GM12891 (cell line): ENCODE measurements at regions not wholly inside any gene's neighbourhood (a gene's known extent, or its start where the extent isn't known, plus 50 kb on each side); places are given as distances from the start of the nearest gene placed in this dataset.

ENCODE experiments used
- DNase-seq: peaks from one replicate; pipeline ENCODE4 v3.0.0; 2011; ENCODE audit warnings: low spot score; ENCODE audit not compliant: insufficient read length
- FAIRE-seq: peaks from 2 replicates; lab custom pipeline; 2011; peaks lifted over from hg19 to GRCh38; lab: Jason Lieb, UNC
- PAX5 ChIP-seq: IDR thresholded peaks from 2 replicates; pipeline ENCODE4 v1.6.1; 2011; ENCODE audit warnings: low read length, moderate library complexity, mild to moderate bottlenecking; ENCODE audit not compliant: insufficient read depth, severe bottlenecking
- POLR2A ChIP-seq: IDR thresholded peaks from 2 replicates; pipeline ENCODE4 v1.6.1; 2011; ENCODE audit warnings: low read depth, low read length, control low read depth
- POLR2AphosphoS5 ChIP-seq: IDR thresholded peaks from 2 replicates; pipeline ENCODE4 v1.6.1; 2011; ENCODE audit warnings: low read depth, low read length, control low read depth
- POU2F2 ChIP-seq: IDR thresholded peaks from 2 replicates; pipeline ENCODE4 v1.6.1; 2011; ENCODE audit warnings: low read depth, mild to moderate bottlenecking, control low read depth, low read length, moderate library complexity
- SPI1 ChIP-seq: IDR thresholded peaks from 2 replicates; pipeline ENCODE4 v1.6.1; 2011; ENCODE audit warnings: low read depth, low read length, control low read depth
- TAF1 ChIP-seq: IDR thresholded peaks from 2 replicates; pipeline ENCODE4 v1.6.1; 2011; ENCODE audit warnings: low read depth, low read length, control low read depth

DNA sequence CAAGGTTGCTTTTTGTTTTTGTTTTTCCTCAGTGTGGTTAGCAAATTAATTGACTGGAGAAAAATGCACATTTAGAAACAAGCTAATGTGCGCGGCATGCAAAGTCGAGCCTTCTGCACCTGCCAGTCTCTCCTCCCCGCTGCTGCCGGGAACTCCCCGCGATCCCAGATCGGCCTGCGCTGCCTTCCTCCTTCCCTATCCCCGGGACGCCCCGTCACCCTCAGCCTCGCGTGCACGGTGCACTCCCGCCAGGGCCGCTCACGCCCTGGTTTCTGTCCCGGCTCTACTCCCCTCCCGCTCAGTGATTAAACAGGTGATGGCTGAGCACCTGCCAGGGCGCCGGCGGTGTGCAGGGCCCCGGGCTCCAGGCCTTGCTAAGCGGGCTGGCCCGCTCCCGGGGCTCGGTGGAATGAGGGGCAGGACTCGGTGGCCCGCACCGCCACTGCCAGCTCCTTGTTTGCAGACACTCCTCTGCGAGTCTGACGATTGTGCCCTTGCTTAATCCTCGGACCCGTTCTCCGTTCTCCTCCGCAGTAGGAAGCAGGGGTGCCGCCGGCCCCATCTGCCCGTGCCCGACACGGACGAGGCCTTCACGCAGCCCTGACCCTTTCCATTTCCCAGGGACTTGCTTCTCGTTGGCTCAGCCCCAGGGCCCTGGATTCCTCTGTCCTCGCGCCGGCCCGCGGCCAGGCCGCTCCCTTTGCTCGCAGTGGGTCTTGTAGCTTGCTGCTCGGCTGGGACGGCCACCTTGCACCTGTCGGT is 143.4 kb downstream of the TRIML1 start:
- TF ChIP-seq POLR2A (no peak), SPI1 (no peak), TAF1 (no peak), POU2F2 (no peak), POLR2AphosphoS5 (no peak), PAX5 (no peak)
- FAIRE-seq (no peak), DNase-seq (no peak)

DNA sequence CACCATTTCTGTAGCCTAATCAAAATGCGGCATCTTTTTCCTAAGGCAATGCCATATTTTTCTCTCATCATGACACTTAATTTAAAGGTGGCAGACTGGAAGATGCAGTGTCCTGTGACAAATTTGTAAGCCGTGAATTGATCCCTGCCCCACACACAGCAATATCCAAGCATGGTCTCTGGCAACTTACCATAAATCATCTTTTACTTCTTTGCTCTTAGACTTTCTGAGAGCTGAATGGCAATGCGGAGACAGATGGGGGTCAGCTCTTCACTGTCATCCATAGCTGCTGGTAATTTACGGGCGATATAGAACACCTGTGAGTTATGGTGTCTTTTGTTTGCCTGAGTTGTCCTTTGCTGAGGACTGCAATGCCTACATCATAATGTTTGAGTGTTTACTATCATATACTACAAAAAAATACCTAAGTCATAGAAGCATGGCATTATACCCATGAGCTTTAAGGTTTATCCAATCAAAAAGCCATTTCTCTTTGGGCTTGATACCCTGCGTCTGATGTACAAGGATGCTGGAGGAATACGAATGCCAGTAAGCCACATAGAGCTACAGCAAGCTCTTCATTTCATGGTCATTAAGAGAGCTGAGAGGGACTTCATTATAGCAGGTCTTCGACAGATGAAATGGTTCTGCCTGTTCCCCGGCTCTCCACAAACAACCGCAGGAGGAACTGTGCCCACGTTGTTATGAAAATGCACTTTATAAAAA is 148.1 kb downstream of the TRIML1 start:
- no peak for DNase-seq
- TF ChIP-seq SPI1 = no peak
- no peak for TF ChIP-seq POU2F2
- no peak for TF ChIP-seq POLR2A
- no peak for TF ChIP-seq TAF1
- TF ChIP-seq POLR2AphosphoS5 = no peak
- no peak for TF ChIP-seq PAX5
- FAIRE-seq = no peak

DNA sequence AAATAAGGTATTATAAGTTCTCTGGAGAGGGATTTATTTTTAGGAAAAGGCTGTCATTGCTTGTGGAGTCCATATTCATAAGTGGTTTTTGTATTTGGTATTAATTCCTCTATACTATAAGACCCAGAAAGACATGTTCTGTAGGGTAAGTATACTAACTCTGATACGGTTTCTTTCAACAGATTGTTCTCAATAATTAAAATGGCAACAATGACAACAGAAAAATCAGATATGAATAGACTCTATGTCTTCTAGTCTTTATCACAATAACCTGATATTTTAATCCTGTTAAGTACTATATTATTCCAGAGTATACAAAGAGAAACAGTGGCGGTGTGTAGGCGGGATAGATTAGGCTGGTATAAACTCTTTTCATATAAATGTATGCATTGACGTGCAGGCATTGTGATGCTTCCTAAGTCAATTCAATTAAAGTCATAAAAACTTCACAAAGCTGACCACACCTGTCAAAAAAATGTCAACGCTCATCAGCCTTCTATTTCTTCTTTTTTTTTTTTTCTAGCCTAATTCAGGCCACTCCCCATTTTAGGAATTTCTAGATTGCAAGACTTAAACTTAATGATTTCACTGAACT is 150.4 kb downstream of the TRIML1 start:
- TF ChIP-seq TAF1 (no peak), SPI1 (no peak), PAX5 (no peak), POU2F2 (no peak), POLR2A (no peak), POLR2AphosphoS5 (no peak)
- DNase-seq (no peak), FAIRE-seq (no peak)

DNA sequence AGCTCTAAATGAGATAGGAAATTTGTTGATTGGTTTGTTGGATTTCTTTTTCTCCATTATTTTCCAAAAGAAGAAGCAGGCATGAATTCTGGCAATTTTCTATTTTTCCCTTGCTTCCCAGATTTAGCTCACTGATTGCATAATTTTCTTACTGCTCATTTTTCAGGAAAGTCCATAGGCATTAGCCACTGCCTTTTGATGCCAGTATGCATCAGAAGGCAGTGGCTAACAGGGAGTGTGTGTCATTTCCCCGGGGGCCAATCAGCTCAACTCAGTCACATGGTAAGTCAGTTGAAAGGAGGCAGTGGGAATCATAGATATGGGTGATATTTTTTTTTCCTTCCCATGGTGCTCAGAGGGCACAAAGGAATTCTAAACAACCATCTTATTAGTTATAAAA is 156.7 kb downstream of the TRIML1 start:
- FAIRE-seq (no peak), DNase-seq (no peak)
- TF ChIP-seq SPI1 (no peak), POU2F2 (no peak), TAF1 (no peak), POLR2AphosphoS5 (no peak), POLR2A (no peak), PAX5 (no peak)

DNA sequence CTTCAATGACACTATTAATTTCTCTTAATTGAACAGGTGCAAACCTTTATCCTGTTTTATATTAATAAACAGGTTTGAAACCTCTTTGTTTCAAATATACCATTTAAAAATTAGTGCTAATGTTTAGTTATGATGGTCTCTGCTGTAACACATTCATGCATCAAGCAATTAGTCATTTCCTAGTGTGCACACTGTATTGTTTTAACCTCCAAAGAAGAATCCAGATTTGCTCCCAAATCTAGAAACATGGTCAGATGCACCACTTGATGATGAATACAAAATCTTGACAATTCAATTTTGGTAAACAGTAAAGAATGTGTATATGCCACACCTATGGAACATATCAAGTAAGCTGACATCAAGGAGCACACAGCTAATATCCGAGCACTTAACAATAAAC is 157.1 kb downstream of the TRIML1 start:
- TF ChIP-seq POU2F2 = no peak
- no peak for TF ChIP-seq POLR2AphosphoS5
- no peak for TF ChIP-seq POLR2A
- TF ChIP-seq SPI1 = no peak
- no peak for TF ChIP-seq PAX5
- no peak for TF ChIP-seq TAF1
- FAIRE-seq = no peak
- no peak for DNase-seq

DNA sequence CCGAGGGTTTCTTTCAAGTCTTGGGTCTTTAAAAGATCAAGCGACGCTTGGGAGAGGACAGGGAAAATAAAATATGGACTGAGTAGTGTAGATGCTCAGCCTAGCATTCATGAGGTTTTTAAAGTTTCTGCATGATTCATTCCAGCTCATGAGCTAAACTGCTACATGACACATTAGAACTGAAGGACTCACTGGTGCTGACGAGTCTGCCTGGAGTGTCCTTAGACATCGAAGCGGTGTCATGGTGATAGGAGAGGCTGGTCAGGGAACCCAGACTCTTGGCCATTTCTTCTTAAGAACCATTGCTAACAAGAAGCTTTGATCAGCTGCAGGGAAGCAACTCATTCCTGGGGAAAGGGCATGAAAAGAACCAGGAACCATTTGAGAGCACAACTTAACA is 158.6 kb downstream of the TRIML1 start:
- DNase-seq (no peak), FAIRE-seq (no peak)
- no peak for TF ChIP-seq PAX5
- no peak for TF ChIP-seq POLR2A
- no peak for TF ChIP-seq POU2F2
- TF ChIP-seq SPI1 = no peak
- no peak for TF ChIP-seq TAF1
- TF ChIP-seq POLR2AphosphoS5 = no peak

DNA sequence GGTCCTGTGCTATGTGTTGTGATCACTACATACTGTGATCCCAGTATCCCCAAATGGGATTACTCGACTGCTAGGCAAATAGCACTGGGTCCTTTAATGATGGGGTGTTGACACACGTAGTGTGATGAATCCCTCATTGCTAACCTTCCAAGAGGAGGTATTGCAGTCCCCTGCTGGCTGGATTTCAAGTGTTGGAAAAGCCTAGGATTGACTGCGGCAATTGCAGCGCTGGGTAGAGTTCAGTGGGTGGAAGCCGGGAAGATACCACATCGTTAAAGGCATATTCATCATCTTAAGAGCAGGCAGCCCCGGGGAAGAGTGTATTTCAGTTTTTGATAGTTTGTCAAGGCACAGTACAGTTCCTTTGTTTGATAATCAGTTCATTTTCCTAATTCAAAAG is 159.9 kb downstream of the TRIML1 start:
- FAIRE-seq (no peak), DNase-seq (no peak)
- no peak for TF ChIP-seq TAF1

DNA sequence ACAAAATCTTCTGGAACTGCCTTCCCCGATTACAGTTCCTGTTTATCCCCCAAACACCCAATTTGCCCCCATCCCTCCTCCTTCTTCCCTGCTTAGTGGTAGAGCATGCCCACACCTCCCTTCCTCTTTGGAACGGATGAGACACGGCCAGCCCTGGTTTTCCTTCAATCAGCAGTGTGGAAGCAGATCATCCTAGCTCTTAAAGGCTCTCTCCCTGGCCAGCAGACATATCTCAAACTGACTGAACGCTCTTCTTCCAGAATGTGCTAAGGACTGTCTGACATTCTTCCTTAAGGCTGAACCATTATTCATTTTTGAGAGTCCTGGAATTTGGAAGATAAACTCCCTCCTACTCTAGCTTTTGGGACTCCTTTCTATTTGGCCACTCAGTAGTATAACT is 161.1 kb downstream of the TRIML1 start:
- FAIRE-seq = no peak
- no peak for DNase-seq
- TF ChIP-seq SPI1 (no peak), POU2F2 (no peak)

DNA sequence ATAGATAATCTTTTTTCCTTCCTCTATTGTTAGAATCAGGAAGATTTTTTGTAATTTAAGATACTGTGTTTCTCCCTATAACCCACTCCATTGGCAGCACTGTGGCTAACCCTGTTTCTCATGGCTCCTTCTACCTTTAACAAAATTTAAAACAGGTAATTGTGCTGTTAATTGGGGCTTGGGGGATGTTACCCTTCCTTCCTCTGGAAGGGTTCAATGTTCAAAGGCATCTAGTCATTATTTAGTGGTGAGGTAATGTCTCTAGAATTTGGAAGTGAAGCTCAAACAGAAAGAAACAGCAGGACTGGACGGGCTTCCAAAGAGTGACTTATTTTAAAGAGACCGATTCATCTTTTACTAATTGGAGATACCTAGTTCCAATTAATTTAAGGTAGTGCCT is 166.4 kb downstream of the TRIML1 start:
- TF ChIP-seq POLR2A (no peak), TAF1 (no peak)
- no peak for DNase-seq
- FAIRE-seq = no peak

DNA sequence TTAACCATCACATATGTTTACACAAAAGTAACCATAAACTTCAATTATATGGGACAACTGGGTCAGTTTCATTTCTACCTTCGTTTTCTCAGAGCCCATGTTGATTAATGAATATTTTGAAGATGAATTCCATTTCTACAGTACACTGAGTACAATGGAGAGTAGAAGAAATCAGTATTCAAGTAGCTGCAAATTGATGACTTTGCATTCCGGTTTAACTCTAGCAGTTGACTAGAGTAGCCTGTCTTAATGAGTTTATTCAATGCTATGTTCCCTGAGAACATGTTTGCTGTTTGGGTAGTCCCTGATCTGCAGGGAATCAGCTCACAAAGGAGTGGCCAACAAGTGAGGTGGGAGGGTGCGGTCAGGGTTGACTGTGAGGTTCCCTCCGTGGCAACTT is 168.3 kb downstream of the TRIML1 start:
- no peak for FAIRE-seq
- DNase-seq = no peak
- TF ChIP-seq SPI1 (no peak), TAF1 (no peak), POLR2A (no peak)
